H1 (cell line): ENCODE measurements at regions not wholly inside any gene's neighbourhood (a gene's known extent, or its start where the extent isn't known, plus 50 kb on each side); places are given as distances from the start of the nearest gene placed in this dataset.

ENCODE experiments used
- BRCA1 ChIP-seq: IDR thresholded peaks from 2 replicates; pipeline ENCODE4 v1.6.1; 2012; ENCODE audit warnings: low read depth, low read length, improper control_type of control experiment
- JUN ChIP-seq: IDR thresholded peaks from 2 replicates; pipeline ENCODE4 v1.6.1; 2011; ENCODE audit warnings: low read depth, mild to moderate bottlenecking, improper control_type of control experiment, low read length
- KDM4A ChIP-seq: IDR thresholded peaks from one replicate; pipeline ENCODE4 v1.7.1; 2012; ENCODE audit warnings: low read depth, mild to moderate bottlenecking, moderate library complexity, low read length, inconsistent platforms; ENCODE audit not compliant: severe bottlenecking
- MAFK ChIP-seq: IDR thresholded peaks from 2 replicates; pipeline ENCODE4 v1.6.1; 2012; ENCODE audit warnings: low read depth, mild to moderate bottlenecking, improper control_type of control experiment, low read length
- SAP30 ChIP-seq: fragments of 300-600 bp; sonication (generic); IDR thresholded peaks from 2 replicates; pipeline ENCODE4 v1.7.1; 2012; ENCODE audit warnings: low read length, moderate library complexity, mild to moderate bottlenecking, inconsistent platforms; ENCODE audit not compliant: insufficient read depth, insufficient replicate concordance
- SP2 ChIP-seq: IDR thresholded peaks from 2 replicates; pipeline ENCODE4 v1.6.1; 2012; ENCODE audit warnings: mild to moderate bottlenecking, low read length, inconsistent platforms
- YY1 ChIP-seq: IDR thresholded peaks from 2 replicates; pipeline ENCODE4 v1.6.1; 2011; ENCODE audit warnings: low read depth, mild to moderate bottlenecking, low read length
- TF ChIP-seq, protein P1 (sequence below): fragments of 300-600 bp; sonication (generic); IDR thresholded peaks from 2 replicates; pipeline ENCODE4 v1.7.1; 2012; ENCODE audit warnings: low read length, moderate library complexity, mild to moderate bottlenecking, inconsistent platforms; ENCODE audit not compliant: insufficient replicate concordance

DNA sequence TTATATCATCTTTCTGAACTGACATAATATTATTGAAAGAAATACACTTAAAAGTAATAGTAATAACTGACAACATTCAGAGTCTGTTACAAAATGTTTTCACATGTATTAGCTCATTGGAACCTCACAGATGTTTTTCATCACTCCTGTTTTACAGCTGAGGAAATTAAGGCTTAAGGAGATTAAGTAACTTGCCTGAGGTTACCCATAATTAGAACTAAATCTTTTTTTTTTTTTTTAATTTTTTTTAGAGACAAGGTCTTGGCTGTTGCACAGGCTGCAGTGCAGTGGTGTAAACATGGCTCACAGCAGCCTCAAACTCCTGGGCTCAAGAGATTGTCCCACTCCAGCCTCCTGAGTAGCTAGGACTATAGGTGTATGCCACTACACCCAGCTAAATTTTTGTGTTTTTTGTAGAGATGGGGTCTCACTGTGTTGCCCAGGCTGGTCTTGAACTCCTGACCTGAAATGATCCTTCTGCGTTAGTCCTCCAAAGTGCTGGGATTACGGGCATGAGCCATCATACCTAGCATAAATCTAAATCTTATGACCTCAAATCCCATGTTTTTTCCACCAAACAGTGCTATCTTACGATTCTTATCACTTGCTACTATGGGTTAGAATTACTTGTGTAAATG, 64.7 kb upstream of the MACF1 start (continued):
- TF ChIP-seq, protein P1, sequence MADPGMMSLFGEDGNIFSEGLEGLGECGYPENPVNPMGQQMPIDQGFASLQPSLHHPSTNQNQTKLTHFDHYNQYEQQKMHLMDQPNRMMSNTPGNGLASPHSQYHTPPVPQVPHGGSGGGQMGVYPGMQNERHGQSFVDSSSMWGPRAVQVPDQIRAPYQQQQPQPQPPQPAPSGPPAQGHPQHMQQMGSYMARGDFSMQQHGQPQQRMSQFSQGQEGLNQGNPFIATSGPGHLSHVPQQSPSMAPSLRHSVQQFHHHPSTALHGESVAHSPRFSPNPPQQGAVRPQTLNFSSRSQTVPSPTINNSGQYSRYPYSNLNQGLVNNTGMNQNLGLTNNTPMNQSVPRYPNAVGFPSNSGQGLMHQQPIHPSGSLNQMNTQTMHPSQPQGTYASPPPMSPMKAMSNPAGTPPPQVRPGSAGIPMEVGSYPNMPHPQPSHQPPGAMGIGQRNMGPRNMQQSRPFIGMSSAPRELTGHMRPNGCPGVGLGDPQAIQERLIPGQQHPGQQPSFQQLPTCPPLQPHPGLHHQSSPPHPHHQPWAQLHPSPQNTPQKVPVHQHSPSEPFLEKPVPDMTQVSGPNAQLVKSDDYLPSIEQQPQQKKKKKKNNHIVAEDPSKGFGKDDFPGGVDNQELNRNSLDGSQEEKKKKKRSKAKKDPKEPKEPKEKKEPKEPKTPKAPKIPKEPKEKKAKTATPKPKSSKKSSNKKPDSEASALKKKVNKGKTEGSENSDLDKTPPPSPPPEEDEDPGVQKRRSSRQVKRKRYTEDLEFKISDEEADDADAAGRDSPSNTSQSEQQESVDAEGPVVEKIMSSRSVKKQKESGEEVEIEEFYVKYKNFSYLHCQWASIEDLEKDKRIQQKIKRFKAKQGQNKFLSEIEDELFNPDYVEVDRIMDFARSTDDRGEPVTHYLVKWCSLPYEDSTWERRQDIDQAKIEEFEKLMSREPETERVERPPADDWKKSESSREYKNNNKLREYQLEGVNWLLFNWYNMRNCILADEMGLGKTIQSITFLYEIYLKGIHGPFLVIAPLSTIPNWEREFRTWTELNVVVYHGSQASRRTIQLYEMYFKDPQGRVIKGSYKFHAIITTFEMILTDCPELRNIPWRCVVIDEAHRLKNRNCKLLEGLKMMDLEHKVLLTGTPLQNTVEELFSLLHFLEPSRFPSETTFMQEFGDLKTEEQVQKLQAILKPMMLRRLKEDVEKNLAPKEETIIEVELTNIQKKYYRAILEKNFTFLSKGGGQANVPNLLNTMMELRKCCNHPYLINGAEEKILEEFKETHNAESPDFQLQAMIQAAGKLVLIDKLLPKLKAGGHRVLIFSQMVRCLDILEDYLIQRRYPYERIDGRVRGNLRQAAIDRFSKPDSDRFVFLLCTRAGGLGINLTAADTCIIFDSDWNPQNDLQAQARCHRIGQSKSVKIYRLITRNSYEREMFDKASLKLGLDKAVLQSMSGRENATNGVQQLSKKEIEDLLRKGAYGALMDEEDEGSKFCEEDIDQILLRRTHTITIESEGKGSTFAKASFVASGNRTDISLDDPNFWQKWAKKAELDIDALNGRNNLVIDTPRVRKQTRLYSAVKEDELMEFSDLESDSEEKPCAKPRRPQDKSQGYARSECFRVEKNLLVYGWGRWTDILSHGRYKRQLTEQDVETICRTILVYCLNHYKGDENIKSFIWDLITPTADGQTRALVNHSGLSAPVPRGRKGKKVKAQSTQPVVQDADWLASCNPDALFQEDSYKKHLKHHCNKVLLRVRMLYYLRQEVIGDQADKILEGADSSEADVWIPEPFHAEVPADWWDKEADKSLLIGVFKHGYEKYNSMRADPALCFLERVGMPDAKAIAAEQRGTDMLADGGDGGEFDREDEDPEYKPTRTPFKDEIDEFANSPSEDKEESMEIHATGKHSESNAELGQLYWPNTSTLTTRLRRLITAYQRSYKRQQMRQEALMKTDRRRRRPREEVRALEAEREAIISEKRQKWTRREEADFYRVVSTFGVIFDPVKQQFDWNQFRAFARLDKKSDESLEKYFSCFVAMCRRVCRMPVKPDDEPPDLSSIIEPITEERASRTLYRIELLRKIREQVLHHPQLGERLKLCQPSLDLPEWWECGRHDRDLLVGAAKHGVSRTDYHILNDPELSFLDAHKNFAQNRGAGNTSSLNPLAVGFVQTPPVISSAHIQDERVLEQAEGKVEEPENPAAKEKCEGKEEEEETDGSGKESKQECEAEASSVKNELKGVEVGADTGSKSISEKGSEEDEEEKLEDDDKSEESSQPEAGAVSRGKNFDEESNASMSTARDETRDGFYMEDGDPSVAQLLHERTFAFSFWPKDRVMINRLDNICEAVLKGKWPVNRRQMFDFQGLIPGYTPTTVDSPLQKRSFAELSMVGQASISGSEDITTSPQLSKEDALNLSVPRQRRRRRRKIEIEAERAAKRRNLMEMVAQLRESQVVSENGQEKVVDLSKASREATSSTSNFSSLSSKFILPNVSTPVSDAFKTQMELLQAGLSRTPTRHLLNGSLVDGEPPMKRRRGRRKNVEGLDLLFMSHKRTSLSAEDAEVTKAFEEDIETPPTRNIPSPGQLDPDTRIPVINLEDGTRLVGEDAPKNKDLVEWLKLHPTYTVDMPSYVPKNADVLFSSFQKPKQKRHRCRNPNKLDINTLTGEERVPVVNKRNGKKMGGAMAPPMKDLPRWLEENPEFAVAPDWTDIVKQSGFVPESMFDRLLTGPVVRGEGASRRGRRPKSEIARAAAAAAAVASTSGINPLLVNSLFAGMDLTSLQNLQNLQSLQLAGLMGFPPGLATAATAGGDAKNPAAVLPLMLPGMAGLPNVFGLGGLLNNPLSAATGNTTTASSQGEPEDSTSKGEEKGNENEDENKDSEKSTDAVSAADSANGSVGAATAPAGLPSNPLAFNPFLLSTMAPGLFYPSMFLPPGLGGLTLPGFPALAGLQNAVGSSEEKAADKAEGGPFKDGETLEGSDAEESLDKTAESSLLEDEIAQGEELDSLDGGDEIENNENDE: no peak
- TF ChIP-seq SAP30: no peak
- TF ChIP-seq KDM4A: no peak
- TF ChIP-seq JUN: no peak
- TF ChIP-seq MAFK: no peak
- no peak for TF ChIP-seq SP2
- no peak for TF ChIP-seq YY1
- TF ChIP-seq BRCA1: no peak
